HL-60 (cell line): ENCODE measurements at regions not wholly inside any gene's neighbourhood (a gene's known extent, or its start where the extent isn't known, plus 50 kb on each side); places are given as distances from the start of the nearest gene placed in this dataset.

Source experiments
- DNase-seq, 2 experiments: peaks; one replicate each; pipeline ENCODE4 v3.0.0-alpha.2; 2010 to 2020; ENCODE audit warnings: low read depth in 1 of 2, low spot score in 1 of 2
- H3K27ac ChIP-seq: fragments of 250-450 bp; sonication (Bioruptor Pico); replicated peaks from 2 replicates; pipeline ENCODE4 v1.5.1; 2020; ENCODE audit warnings: mild to moderate bottlenecking, moderate library complexity
- H3K27me3 ChIP-seq: fragments of 250-450 bp; sonication (Bioruptor Pico); 2 replicates; pipeline ENCODE4 v1.5.1; 2021; ENCODE audit warnings: mild to moderate bottlenecking, moderate library complexity; ENCODE audit not compliant: insufficient read depth, poor library complexity, severe bottlenecking
- H3K4me3 ChIP-seq: replicated peaks from 2 replicates; pipeline ENCODE4 v1.5.1; 2011; ENCODE audit warnings: mild to moderate bottlenecking, control low read depth, low read length; ENCODE audit not compliant: insufficient read depth
- CTCF ChIP-seq: IDR thresholded peaks from one replicate; pipeline ENCODE4 v1.5.1; 2011; ENCODE audit warnings: low read length, control low read depth, inconsistent platforms; ENCODE audit not compliant: insufficient read depth
- GABPA ChIP-seq: IDR thresholded peaks from 2 replicates; pipeline ENCODE4 v1.6.1; 2012; ENCODE audit warnings: low read depth
- POLR2AphosphoS5 ChIP-seq: IDR thresholded peaks from 2 replicates; pipeline ENCODE4 v1.6.1; 2012; ENCODE audit warnings: low read depth
- REST ChIP-seq: IDR thresholded peaks from 2 replicates; pipeline ENCODE4 v1.6.1; 2012; ENCODE audit warnings: low read depth; ENCODE audit not compliant: insufficient replicate concordance
- SPI1 ChIP-seq: IDR thresholded peaks from 2 replicates; pipeline ENCODE4 v1.6.1; 2012; ENCODE audit warnings: low read depth, mild to moderate bottlenecking, borderline replicate concordance

GRCh38 chr3:115218859-115219258, 71.8 kb upstream of the ZBTB20 start:
- peaks cover 2% of the 10 kb centered on the region for H3K27me3 ChIP-seq
- no peak overlapping the region for H3K4me3 ChIP-seq
- no peak for DNase-seq
- TF ChIP-seq SPI1, result no peak
- TF ChIP-seq CTCF, result no peak
- TF ChIP-seq REST, result no peak
- no peak for TF ChIP-seq GABPA
- no peak for TF ChIP-seq POLR2AphosphoS5
- no peak overlapping the region for H3K27ac ChIP-seq

- Histone ChIP-seq H3K27ac (no peak overlapping the region), H3K27me3 (peaks cover 4% of the 10 kb centered on the region), H3K4me3 (no peak overlapping the region)
- DNase-seq, result no peak
- no peak for TF ChIP-seq SPI1
- TF ChIP-seq REST, result no peak
- TF ChIP-seq CTCF, result no peak
- TF ChIP-seq GABPA, result no peak
- no peak for TF ChIP-seq POLR2AphosphoS5
Observed at GRCh38 chr3:115224687-115225086, 77.6 kb upstream of the ZBTB20 start.

- H3K27me3 ChIP-seq, result peaks cover 4% of the 10 kb centered on the region
- DNase-seq, result no peak
- TF ChIP-seq CTCF (no peak), POLR2AphosphoS5 (no peak), SPI1 (no peak), GABPA (no peak), REST (no peak)
- no peak overlapping the region for H3K4me3 ChIP-seq
- no peak overlapping the region for H3K27ac ChIP-seq
Observed at GRCh38 chr3:115226844-115227445, 79.9 kb upstream of the ZBTB20 start.
